ENCODE measurements at regions not wholly inside any gene's neighbourhood (a gene's known extent, or its start where the extent isn't known, plus 50 kb on each side); places are given as distances from the start of the nearest gene placed in this dataset.

- DNase-seq, result no peak
- Mint-ChIP-seq H3K4me3 (no peak overlapping the region), H3K27me3 (peaks cover 14% of the 10 kb centered on the region), H3K27ac (no peak overlapping the region), H3K4me1 (ENCODE audit: low read depth) (no peaks in the 10 kb centered on the region), H3K36me3 (ENCODE audit: low read depth) (no peaks in the 10 kb centered on the region), H3K9me3 (no peaks in the 10 kb centered on the region)
- CTCF ChIA-PET, result no interaction called here
- intact Hi-C loops (cut with micrococcal nuclease), result no loop called here
- POLR2A ChIA-PET, result interaction anchor here (0.7 kb wide), 1 partner anchor 1320 kb away, joined by 3 read pairs; no protein-coding TSS in a partner anchor
- TF ChIP-seq CTCF (IDR thresholded peaks at IDR 0.05), result no peak
- no peak for ATAC-seq
These were observed 673.9 kb upstream of the NR2F2 start for GRCh38 chr15:95656595-95656994.

GRCh38 chr15:95658799-95659198, 671.7 kb upstream of the NR2F2 start:
- DNase-seq (no peak), ATAC-seq (no peak)
- CTCF ChIA-PET, result no interaction called here
- Mint-ChIP-seq H3K36me3 (ENCODE audit: low read depth) (no peaks in the 10 kb centered on the region), H3K9me3 (no peaks in the 10 kb centered on the region), H3K4me1 (ENCODE audit: low read depth) (no peaks in the 10 kb centered on the region), H3K4me3 (no peak overlapping the region), H3K27ac (no peak overlapping the region), H3K27me3 (peaks cover 14% of the 10 kb centered on the region)
- TF ChIP-seq CTCF (IDR thresholded peaks at IDR 0.05), result no peak
- POLR2A ChIA-PET, result interaction anchor here (0.6 kb wide), 1 partner anchor 94 kb away, joined by 3 read pairs; no protein-coding TSS in a partner anchor
- intact Hi-C loops (cut with micrococcal nuclease), result no loop called here

- Mint-ChIP-seq H3K9me3 (no peaks in the 10 kb centered on the region), H3K36me3 (ENCODE audit: low read depth) (no peaks in the 10 kb centered on the region), H3K27me3 (peaks cover 14% of the 10 kb centered on the region), H3K4me1 (ENCODE audit: low read depth) (no peaks in the 10 kb centered on the region), H3K27ac (no peak overlapping the region), H3K4me3 (no peak overlapping the region)
- TF ChIP-seq CTCF (IDR thresholded peaks at IDR 0.05), result no peak
- intact Hi-C loops (cut with micrococcal nuclease), result no loop called here
- POLR2A ChIA-PET, result no interaction called here
- DNase-seq (no peak), ATAC-seq (no peak)
- CTCF ChIA-PET, result no interaction called here
These were observed 670.8 kb upstream of the NR2F2 start for GRCh38 chr15:95659656-95660055.

GRCh38 chr15:95662638-95663037, 667.9 kb upstream of the NR2F2 start:
- H3K36me3 Mint-ChIP-seq (ENCODE audit: low read depth), result no peaks in the 10 kb centered on the region
- ChIA-PET POLR2A (no interaction called here), CTCF (no interaction called here)
- H3K4me3 Mint-ChIP-seq, result no peak overlapping the region
- H3K27me3 Mint-ChIP-seq, result peaks cover 12% of the 10 kb centered on the region
- DNase-seq (no peak), ATAC-seq (no peak)
- H3K27ac Mint-ChIP-seq, result no peak overlapping the region
- intact Hi-C loops (cut with micrococcal nuclease), result no loop called here
- TF ChIP-seq CTCF (IDR thresholded peaks at IDR 0.05), result no peak
- no peaks in the 10 kb centered on the region for H3K4me1 Mint-ChIP-seq (ENCODE audit: low read depth)
- no peaks in the 10 kb centered on the region for H3K9me3 Mint-ChIP-seq

GRCh38 chr15:95663156-95664100, 667.1 kb upstream of the NR2F2 start:
- no peaks in the 10 kb centered on the region for H3K9me3 Mint-ChIP-seq
- no peak for ATAC-seq
- POLR2A ChIA-PET, result interaction anchor here (0.8 kb wide), 1 partner anchor 45 kb away, joined by 3 read pairs; no protein-coding TSS in a partner anchor

More at GRCh38 chr15:95663156-95664100, 667.1 kb upstream of the NR2F2 start:
- CTCF ChIA-PET, result no interaction called here
- no peaks in the 10 kb centered on the region for H3K4me1 Mint-ChIP-seq (ENCODE audit: low read depth)
- H3K27me3 Mint-ChIP-seq, result peaks cover 13% of the 10 kb centered on the region
- DNase-seq, result no peak
- intact Hi-C loops (cut with micrococcal nuclease), result no loop called here
- TF ChIP-seq CTCF (IDR thresholded peaks at IDR 0.05), result no peak
- no peak overlapping the region for H3K4me3 Mint-ChIP-seq
- H3K36me3 Mint-ChIP-seq (ENCODE audit: low read depth), result no peaks in the 10 kb centered on the region
- H3K27ac Mint-ChIP-seq, result no peak overlapping the region

Measured in activated CD8-positive, alpha-beta T cell treated with anti-CD3 and anti-CD28 coated beads for 36 hours (primary cell).